Stimulated activated CD4-positive, alpha-beta T cell treated with anti-CD3 and anti-CD28 coated beads, Interleukin-12 subunit alpha, Interleukin-12 subunit beta, amount 100 ng/mL, for 48 hours (primary cell): ENCODE measurements at regions not wholly inside any gene's neighbourhood (a gene's known extent, or its start where the extent isn't known, plus 50 kb on each side); places are given as distances from the start of the nearest gene placed in this dataset.
"Not testable (repeated sequence)": the region's sequence is repeated elsewhere in the genome, so short reads cannot be mapped to it uniquely, and the experiment has no call there.

Experiments
- DNase-seq, 3 donors: peaks; one replicate each; pipeline ENCODE4 v3.0.0-alpha.2; 2020; ENCODE audit warnings: low read depth in 2 of 3, low spot score in 1 of 3

DNA sequence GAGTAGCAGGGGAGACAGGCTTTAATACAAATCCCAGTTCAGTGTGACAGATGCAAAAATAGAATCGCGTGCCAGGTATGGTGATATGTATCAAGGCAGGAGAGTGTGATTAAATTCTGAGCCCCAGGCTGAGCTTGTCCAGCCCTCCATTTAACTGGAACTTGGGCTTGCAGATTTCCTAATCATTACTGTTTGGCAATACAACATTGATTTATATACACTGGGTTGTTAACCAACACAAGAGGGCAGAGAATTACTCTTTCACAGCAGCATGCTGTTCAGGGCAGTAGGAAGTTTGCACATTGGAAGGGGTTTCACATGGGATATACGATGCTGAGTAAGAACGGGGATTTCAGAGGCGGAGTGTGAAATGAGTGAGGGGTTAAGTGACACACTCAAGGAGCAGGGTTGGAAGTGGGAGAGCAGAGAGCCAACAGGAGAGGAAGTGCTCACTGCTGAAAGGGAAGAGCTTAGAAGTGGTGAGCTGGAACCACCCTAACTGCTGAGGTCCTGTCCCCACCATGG is 70.8 kb upstream of the ATXN1 start:
- DNase-seq, result no peak

DNA sequence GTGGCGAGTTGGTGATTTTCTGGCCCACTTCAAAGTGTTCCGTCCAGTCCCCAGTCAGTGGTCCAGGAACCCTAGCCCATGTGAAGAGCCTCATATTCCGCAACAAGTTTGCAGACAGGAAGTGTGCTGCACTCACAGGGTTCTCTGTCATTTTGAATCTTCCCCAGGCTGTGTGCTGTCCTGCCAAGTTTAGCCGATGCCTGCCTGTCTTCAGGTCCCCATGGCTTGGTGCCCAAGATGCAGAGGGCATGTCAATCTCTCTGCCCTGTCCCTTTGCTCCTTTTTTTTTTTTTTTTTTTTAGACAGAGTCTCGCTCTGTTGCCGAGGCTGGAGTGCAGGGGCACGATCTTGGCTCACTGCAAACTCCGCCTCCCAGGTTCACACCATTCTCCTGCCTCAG is 69.9 kb upstream of the ATXN1 start:
- no peak for DNase-seq

DNA sequence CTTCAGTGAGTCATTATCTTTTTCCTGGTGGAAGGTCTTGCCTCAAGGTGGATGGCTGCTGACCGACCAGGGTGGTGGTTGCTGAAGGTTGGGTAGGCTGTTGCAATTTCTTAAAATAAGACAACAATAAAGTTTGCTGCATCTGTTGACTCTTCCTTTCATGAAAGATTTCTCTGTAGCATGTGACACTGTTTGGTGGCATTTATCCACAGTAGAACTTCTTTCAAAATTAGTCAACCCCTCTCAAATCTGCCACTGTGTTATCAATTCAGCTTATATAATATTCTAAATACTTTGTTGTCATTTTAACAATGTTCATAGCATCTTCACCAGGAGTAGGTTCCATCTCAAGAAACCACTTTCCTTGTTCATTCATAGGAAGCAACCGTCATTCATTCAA is 66.8 kb upstream of the ATXN1 start:
- no peak for DNase-seq

DNA sequence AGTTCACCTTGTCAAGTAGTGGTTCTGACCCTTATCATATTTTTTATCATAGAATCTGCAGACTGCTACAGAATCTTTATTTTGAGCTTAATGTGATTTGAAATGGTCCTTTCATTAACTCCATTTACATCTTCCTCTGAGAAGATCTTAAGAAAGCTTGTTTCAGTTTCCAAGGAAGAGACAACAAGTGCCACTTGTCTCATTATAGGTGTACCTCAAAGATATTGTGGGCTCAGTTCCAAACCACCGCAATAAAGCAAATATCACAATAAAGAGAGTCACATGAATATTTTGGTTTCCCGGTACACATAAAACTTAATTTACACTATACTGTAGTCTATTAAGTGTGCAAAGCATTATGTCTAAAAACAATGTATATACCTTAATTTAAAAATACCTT is 66.4 kb upstream of the ATXN1 start:
- DNase-seq, result no peak

DNA sequence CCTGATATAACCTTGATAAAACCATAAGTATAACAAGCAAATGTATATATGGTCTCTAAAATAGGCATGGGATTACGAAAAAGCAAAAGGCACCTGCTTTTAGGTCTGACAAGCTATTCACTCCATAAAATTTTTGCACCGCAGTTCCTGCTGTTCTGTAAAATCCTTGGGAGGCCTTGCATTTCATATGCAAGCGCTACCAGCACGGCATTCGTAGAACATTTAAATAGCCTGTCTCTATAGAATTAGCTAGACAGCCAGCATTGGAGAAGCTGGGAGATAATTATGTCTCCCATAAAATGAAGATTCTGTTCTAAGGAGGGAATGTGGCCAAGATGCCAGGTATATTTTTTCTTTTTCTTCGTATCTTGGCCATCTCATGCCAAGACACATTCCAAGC is 64.5 kb upstream of the ATXN1 start:
- DNase-seq, result no peak

DNA sequence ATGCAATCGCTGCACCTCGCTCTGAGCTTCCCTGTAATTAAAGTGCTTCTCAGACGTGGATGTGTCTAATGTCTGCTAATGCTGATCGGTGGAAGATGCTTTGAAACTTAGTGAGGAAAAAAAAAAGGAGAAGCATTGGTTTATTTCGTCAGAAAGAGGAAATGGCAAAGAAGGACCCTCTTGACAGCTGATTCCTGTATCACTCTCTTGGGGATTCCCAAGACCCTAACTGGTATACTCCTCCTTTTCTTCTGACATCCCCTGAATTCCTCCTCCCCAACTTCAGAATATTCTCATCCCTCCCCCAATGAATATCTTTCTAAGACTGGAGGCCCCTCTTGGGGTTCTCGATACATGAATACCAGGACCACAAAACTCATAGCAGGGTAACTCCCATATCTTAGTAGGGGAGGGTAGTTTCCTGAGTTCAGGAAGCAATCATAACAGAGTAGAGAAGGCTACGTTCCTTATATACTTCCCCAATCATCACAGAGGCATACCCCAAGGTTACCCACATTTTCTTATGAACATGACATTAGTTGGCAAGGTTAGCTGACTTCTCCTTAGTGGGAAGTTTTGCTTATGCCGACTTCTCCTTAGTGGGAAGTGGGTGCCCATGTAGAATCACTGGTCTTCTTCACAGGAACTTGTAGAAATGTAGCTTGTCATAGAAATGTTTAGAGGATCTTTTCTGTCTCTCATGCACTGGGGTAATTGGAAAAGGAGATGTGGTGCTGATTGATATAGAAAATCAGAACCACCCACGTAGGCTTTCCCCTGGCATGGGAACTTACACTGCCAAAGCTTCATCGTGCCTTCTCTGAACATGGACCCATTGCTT is 63.8 kb upstream of the ATXN1 start:
- no peak for DNase-seq

DNA sequence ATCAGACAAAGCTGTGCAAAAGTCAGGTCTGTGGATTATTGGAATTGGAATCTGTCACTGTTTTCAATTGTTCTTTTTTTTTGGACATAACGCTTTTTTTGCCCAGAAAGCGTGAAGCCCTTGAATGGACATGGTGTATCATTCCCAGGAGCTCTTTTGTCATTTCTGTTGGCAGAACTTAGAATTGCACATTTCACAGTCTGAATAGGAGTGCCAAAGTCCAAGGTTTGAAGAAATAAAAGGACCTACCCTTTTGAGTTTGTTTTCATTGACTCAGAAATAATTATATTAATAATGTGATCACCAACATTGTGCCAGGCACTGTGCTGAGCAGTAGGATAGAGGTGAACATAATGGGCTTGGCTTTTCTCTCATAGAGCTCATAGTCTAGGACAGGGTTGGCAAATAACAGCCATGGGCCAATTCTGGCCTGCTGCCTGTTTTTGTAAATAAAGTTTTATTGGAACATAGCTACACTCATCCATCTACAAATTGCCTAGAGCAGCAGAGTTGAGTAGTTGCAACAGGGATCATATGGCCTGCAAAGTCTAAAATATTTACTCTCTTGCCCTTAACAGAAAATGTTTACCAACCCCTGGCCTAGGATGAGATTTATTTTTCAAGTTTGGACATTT is 62.6 kb upstream of the ATXN1 start:
- no peak for DNase-seq

DNA sequence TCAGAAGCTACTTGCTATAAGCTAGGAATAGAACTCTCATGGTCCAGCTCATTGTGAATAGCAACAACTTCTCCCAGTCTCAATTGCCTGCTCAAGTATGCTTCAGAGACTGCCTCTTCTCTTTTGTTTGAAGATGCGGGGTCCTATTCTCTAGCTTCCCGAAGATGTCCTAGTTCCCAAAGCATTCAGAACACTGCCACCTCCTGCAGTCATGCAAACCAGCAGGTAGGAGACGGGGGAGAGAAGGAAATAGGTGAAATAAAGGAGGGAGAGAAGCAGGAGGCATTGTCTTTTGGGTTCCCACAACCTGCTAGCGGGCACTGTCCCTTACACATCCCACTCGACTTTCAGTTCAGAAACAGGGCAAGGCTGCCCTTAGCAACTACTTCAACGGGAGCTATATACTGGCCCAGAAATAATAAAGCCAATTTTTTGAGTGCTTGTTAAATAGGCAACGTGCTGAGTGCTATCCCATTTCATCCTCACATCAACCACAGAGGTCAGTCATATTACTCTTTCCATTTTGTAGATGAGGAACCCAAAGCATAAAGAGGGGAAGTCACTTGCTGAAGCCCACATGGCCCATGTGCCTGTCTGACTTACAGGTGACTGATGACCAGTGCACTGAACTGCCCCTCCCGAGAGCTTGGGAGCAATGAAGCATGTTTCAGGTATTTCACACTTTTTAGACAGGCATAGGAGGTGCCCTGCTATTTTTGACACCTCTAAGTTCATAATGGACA is 61.9 kb upstream of the ATXN1 start:
- DNase-seq, result no peak

DNA sequence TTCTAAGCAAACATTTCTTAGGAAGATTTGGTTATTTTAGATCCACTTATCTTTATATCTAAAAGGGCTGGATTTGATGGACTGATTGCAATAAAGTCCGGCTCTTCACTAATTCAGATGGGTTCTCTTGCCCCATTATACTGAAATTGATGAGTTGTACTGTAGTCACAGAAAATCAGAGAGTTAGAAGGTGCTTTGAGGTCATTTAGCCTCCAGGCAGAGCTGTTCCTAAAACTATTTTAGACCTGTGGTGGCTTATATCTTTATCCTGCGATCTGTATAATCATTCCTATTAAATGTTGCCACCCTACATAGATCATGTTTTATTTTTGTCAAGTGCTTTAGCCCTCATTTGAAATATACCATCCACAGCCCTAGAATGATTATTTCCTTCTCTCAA is 61.3 kb upstream of the ATXN1 start:
- DNase-seq, result no peak

DNA sequence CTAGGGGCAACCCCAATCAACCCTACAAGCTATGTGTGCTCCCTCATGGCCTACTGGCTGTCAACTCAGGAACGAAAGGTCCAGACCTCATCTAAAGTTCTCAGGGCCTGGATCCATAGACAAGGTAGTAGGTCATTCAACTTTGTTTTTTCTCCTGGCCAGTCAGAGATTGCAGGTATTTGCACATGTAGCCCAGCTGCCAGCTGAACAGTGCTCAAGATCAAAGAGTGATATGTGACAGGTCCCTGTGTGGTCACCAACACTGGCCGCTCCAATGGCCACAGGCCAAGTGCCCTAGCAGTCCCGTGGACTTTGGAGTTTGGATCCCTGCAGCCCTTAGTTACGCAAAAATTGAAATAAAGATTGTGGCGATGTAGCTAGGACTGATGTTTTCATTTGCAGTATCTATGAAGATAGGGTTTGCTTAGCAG is 60.6 kb upstream of the ATXN1 start:
- no peak for DNase-seq

DNA sequence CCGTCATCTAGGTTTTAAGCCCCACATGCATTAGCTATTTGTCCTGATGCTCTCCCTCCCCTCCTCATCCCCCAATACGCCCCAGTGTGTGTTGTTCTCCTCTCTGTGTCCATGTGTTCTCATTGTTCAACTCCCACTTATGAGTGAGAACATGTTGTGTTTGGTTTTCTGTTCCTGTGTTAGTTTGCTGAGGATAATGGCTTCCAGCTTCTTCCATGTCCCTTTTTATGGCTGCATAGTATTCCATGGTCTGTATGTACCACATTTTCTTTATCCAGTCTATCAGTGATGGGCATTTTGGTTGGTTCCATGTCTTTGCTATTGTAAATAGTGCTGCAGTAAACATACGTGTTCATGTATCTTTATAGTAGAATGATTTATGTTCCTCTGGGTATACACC is 59.0 kb upstream of the ATXN1 start:
- not testable (repeated sequence) for DNase-seq

DNA sequence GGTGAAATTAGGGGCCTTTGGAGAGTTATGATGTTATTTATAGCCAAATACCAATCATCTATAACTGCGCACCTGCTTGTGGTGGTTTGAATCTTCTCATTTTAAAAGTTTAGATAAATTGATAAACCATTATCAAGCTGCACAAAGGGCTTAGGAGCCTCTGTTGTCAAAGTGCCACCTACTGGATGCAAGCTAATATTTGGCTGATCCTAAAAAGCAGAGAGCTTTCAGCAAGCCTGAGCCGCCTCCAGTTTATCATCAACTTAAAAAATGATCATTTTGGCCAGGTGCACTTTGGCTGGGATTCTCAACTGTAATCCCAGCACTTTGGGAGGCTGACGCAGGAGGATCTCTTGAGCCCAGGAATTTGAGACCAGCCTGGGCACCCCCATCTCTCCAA is 58.5 kb upstream of the ATXN1 start:
- DNase-seq, result no peak

DNA sequence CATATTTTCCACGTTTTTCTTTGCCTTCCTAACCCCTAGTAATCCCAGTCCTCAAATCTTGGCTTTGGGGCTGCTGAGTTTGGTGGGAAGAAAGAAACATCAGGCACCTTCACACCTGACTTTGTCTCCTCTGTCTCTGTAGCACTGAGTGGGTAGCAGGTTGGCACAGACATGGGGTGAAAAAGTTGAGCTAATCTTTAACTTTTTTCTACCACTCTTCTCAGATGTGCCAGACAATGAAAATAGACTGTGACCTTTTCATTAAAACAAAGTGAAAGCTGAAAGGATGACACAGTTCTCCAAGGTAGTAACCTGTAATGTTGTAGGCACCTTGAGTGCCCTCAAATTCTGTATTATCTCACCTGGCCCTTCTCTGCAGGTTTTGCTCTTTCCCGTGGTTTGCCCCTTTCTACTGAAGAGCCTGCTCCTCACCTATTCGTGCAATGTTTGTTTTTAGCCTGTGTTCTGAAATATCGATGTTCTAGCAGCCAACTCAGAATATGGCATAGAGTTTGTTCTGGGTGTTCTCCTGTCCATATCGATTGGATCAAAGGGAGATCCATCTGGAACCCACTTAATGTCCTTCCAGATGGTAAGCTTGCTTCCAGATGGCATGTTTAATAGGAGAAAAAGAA is 57.8 kb upstream of the ATXN1 start:
- no peak for DNase-seq

DNA sequence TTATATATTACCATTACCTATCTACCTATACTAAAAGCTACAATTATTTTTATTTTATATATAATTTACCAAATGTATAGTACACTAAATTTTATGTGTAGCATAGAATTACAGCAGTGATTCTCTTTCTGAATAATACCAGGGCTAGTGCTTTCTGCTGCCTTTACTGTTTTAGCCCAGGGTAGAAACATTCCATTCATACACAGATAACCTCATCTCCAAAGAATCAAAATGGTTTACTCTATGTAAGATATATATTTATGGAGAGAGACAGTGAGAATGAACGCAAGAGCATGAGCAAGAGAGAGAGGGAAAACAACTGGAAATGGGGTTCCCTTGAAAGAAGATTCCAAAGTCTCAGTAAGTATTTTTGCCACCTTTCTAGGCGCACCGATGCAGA is 56.3 kb upstream of the ATXN1 start:
- no peak for DNase-seq

DNA sequence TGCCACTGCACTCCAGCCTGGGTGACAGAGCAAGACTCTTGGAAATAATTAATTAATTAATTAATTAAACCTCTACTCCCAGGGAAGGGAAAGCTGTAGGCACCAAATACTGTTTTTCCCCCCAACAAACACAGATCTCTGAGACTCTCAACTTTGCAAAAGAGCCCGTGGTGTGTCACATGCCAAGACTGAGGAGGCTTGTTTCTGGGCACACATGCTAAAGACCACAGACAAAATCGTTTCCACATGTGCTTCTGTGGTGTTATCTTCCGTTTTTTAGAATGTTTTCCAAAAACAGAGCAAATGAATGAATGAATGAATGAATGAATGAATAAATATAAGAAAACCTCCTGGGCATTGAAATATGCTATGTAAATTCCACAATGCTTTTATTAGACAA is 55.6 kb upstream of the ATXN1 start:
- no peak for DNase-seq

DNA sequence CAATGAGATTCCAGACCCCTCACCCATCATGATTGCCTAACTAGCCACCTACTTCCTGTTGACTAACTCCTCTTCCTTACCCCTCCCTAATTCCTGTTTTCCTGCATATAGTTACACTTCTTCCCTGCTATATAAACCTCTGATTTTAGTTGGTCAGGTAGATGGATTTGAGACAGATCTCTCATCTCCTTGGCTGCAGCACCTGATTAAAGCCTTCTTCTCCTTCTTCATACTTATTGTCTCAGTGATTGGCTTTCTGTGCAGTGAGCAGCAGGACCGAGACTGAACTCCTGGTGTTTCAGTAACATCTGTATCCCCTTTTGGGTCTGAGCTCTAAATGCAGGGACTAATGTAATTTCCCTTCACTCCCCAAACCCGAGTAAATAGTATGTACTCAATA is 51.7 kb upstream of the ATXN1 start:
- DNase-seq, result no peak

DNA sequence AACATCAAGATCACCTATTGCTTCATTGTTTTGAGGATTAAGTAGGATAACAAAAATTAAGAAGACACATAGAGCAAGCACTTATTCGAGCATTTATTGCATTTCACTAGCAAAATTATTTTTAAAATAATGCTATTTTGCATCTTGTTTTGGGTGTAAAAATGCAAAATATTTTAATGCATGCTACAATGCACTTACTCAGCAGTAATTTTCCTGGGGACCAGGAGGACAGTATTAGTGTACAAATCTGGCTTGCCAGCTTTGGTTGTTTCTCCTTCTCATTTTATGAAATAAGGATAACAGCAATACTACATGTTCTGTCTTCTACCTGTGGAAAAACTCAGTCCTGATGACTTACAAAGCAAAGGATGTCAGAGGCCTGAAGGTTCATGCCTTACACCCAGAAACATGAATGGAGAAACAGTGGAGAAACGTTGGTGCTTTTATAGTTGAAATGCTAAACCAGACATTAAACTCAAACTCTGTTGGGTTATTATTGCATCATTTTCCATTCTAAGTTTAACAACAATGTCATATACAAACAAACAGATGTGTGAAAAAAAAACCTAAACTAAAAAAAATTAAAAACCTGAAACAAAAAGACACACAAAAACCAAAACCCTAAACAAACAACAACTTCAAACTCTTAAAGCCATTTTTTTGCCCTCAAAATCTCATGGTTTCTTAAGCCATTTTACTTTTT is 50.2 kb upstream of the ATXN1 start:
- no peak for DNase-seq
